AG10803 (cell line): ENCODE measurements at regions not wholly inside any gene's neighbourhood (a gene's known extent, or its start where the extent isn't known, plus 50 kb on each side); places are given as distances from the start of the nearest gene placed in this dataset.

ENCODE experiments used
- DNase-seq: peaks from one replicate; pipeline ENCODE4 v3.0.0; 2010; ENCODE audit warnings: low read depth
- H3K4me3 ChIP-seq: 2 replicates; pipeline ENCODE4 v1.5.1; 2011; ENCODE audit warnings: mild to moderate bottlenecking, low read length, control low read depth
- CTCF ChIP-seq: conservative IDR thresholded peaks from 2 replicates; pipeline ENCODE4 v1.5.1; 2011; ENCODE audit warnings: mild to moderate bottlenecking, low read length, control low read depth, inconsistent platforms

- no peak for TF ChIP-seq CTCF
- DNase-seq: no peak
- H3K4me3 ChIP-seq: no peak overlapping the region
Observed at GRCh38 chr12:68458866-68459265, 126.7 kb upstream of the MDM1 start.

GRCh38 chr12:68460236-68460635 is 128.1 kb upstream of the MDM1 start:
- no peak for TF ChIP-seq CTCF
- H3K4me3 ChIP-seq: no peak overlapping the region
- DNase-seq: no peak

GRCh38 chr12:68461645-68462044 is 129.5 kb upstream of the MDM1 start:
- no peak overlapping the region for H3K4me3 ChIP-seq
- DNase-seq: no peak
- TF ChIP-seq CTCF: no peak

- TF ChIP-seq CTCF: no peak
- DNase-seq: no peak
- no peak overlapping the region for H3K4me3 ChIP-seq
Observed at GRCh38 chr12:68462803-68463202, 130.6 kb upstream of the MDM1 start.

- no peak overlapping the region for H3K4me3 ChIP-seq
- no peak for TF ChIP-seq CTCF
- DNase-seq: no peak
Observed at GRCh38 chr12:68465227-68465626, 133.1 kb upstream of the MDM1 start.

- no peak overlapping the region for H3K4me3 ChIP-seq
- TF ChIP-seq CTCF: no peak
- DNase-seq: no peak
Observed at GRCh38 chr12:68467514-68467913, 135.4 kb upstream of the MDM1 start.

GRCh38 chr12:68468036-68468435 is 135.9 kb upstream of the MDM1 start:
- TF ChIP-seq CTCF: no peak
- no peak overlapping the region for H3K4me3 ChIP-seq
- peak; percentile 34 for DNase-seq
